Stimulated activated CD8-positive, alpha-beta memory T cell treated with anti-CD3 and anti-CD28 coated beads, Interleukin-7, amount 100 ng/mL, for 24 hours (primary cell): ENCODE measurements at regions not wholly inside any gene's neighbourhood (a gene's known extent, or its start where the extent isn't known, plus 50 kb on each side); places are given as distances from the start of the nearest gene placed in this dataset.

Source experiments
- DNase-seq: peaks from one replicate; pipeline ENCODE4 v3.0.0-alpha.2; 2020; ENCODE audit warnings: low read depth

DNA sequence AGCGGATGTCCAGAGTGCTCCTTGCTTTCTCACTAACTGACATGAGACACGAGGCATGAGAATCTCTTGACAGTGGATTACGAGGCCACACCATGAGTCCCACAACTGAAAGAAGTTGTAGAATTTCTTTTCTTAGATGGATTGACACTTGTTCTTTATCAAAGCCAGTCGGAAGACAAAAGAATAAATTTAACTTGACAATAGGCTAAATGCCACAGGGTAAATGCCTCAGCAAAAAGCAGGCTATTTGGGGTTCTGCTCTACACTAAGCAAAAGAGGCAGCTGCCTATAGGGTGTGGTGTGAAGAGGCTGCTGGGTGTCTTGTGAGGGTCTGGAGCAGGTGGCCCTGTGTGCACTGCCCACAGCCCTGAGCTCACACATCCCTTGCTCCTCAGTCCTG is 135.1 kb upstream of the SEMA6D start:
- no peak for DNase-seq

DNA sequence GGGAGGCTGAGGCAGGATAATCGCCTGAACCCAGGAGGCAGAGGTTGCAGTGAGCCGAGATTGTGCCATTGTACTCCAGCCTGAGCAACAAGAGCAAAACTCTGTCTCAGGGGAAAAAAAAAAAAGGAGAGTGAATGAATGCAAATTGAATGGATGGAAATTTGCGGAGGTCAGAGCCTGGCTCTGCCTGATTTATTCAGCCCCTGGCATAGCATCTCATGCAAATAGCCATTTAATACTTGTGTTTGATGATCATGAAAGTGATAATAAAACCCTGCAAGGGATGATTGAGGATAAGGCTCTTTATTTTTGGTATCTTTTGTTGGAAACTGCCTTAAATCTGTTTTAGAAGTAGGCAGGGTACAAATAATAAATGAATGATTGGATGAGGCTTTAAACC is 133.0 kb upstream of the SEMA6D start:
- DNase-seq: no peak

DNA sequence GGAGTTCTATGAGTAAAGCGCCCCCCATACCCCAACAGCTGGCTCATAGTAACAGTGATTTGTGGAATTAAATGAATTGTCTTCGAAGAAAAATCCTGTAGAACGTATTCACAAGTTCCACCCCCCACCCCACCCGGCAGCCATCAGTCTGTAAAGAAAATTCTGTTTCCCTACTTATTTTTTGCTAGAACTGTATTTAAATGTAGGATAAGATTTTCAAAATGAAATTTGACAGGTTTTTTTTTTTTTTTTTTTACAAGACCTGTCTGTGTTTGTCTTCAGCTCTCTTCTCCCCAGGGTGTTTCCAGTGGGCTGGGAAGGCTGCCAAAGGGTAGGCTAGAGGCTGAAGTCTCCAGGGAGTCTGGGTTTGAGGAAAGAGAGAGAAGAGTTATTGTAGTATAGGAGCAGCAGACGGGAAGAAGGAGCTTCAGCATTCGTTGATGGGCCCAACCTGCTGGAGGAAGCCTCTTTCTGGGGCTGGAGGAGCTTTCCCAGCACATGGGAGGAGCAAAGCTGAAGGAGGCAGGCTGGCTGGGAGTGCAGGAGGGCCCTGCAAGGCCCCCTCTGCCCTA is 130.6 kb upstream of the SEMA6D start:
- DNase-seq: no peak

DNA sequence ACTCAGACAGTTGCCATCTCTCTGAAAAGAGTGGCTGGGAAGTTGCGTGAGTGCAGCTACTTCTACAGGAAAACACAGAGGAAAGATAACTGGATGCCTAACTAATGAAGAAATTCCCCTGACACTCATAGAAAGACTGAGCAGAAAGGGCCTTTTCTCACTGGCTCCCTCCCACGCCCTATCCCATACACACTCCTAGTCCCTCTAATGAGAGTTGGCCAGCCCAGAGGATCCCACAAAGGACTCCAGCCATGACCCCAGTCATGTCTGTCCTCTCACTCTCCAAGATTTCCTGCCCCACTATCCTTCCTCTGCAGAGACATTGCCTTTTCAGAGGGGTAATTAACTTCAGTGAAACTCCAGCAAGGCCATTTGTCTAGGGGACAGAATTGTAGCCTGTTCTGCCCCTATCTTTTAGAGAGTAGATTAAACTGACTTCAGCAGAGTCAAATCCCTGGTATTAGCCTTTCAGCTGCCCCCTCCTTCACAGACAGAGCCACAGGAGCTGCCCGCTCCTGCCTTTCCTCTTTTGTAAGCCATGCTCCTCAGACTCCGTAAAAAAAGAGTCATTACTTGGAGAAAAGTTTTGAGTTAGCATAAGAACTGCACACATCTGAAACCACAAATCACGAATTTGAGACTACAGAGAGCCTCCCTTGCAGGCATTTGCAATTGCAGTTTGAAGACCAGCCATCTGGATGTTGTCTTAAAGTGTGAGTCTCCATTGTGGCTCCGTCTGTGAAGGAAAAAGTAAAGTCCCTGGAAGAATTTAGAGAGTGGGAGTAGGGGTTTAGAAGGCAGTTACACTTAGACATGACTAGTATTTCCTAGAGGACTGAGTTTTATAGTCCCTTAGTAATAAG is 129.1 kb upstream of the SEMA6D start:
- no peak for DNase-seq

DNA sequence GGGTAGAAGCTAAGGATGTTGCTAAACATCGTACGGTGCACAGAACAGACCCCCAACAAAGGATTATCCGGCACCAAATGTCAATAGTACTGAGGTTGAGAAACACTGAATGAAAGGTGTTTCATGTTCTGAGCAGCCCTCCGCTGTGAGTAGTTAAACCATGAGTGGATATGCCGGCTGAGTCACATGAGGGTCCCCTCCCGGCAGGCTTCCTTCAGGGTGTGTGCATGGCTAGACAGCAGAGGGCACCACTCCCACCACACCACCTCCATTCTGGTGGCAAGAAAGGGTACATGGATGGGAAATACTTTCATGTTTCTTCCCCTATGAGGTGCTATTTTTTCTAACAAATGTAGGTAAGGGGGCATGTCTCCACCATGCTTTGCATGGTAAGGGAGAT is 128.3 kb upstream of the SEMA6D start:
- no peak for DNase-seq

DNA sequence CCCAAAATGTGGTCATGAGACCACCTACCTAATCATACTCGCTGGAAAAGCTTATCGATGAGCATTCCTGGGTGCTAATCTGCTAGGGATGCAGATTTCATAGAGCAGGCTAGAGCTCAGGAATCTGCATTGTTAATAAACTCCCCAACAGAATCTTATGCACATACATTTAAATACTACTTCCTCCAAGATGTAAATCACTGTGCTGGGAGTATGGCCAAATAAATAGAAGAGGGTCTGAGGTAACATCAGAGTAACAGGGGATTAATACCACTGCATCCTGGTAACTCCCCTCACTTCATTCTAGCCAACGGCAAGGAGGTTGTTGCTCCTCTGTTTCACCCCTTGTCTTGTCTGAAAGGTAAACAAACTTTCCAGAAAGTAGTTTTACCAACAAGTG is 118.3 kb upstream of the SEMA6D start:
- DNase-seq: no peak

DNA sequence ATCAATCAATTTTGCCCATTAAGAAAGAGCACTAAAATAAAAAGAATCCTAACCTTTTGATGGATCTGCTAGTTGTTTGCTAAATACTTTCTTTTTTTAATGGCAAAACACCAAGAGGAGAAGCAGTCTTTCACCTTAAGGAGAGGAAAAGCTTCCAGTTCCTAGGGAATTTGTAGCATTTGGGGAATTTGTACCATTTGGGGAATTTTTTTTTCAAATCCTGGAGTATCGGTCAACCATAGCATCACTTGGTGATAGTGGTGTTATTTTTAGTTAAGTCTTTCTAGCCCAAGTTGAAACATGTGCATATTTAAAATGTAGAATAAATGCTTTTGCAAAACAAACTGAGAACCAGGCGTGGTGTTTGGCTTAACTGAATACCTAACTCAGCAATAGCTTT is 117.5 kb upstream of the SEMA6D start:
- DNase-seq: no peak

DNA sequence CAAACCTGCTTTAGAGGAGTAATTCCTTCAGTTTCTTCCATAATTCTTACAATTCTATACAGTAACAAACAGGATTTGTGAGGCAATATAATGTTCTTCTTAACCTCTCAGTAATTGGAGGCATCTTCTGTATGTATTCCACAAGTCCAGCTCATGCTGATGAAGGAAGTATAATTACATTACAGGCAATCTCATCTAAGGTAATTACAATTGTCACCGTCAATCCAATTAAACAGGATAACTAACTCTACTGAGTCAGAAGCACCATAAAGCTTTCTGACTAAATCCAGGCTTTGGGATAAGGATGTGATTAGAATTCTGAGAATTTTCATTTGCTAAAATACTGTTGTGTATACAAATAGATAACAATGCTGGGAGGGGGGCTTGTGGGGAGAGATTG is 115.2 kb upstream of the SEMA6D start:
- DNase-seq: no peak

DNA sequence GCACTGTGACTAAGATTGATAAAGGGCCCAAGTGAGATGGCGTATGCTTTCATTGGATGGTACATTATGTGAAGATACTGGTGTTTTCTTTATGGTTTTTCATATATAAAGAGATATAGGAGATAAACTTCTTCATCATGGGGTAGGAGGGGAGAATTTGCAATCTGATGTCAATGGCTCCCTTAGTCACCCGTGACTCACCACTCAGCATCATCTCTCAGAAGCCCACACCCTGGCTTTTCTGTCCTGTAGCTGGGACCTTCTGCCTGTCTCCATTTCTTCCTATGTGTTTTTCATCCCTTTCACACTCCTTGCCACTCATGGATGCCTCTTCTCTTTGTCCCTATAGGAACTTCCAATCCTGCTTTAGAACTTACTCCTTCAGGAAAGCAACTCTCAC is 114.3 kb upstream of the SEMA6D start:
- DNase-seq: no peak

DNA sequence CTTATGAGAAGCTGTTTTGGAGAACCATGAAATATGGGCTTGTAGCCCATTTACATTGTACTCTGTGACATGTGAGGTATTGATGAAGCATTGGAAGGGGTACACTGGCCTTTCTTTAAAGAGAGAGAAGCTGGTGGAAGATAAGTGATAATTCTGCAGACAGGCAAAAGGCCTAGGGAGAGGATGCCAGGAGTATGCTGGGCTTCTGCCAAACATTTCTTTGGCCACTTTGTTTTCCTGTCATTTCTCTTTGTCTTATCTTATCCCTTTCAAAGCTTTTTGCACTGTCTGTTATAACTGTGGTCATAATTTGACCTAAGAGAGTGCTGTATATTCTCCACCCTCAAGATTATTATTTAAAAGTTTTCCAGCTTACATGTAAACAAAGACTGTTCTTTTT is 109.6 kb upstream of the SEMA6D start:
- DNase-seq: no peak

DNA sequence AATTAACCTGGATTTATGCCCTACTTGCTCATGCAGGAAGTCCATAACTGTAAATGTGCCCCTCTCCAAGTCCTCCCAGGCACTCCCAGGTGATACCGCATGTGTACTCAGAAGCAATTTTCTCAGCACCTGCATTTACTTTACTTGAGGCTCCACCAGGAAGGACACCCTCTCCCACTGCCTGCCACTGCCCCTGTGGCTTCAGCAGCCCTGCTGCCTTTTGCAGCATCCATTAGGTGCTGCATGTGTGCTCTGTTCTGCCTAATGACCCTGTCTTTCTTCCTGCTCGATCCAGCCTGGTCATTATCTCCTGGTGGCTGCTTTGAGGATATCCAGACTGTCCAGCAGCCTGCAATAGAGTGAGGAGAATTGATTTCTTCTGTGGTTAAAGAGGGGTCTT is 107.6 kb upstream of the SEMA6D start:
- DNase-seq: no peak

DNA sequence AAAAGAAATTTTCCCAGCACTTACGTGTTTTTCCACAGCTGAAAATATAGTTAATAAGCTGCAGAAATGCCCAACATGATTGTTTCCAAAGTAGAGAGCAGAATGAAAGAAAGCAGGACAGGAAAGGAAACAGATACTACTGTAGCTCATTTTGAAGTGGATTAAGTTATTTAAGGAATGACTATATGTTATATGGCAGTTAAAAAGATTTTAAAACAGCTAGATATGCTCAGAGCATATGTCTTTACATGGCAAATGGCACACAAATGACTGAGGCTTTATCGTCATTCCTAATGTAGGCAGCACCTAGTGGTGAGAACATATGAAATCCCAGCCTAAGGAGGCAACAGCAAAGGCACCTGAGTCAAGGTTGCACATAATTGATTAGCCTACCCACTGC is 106.6 kb upstream of the SEMA6D start:
- no peak for DNase-seq

DNA sequence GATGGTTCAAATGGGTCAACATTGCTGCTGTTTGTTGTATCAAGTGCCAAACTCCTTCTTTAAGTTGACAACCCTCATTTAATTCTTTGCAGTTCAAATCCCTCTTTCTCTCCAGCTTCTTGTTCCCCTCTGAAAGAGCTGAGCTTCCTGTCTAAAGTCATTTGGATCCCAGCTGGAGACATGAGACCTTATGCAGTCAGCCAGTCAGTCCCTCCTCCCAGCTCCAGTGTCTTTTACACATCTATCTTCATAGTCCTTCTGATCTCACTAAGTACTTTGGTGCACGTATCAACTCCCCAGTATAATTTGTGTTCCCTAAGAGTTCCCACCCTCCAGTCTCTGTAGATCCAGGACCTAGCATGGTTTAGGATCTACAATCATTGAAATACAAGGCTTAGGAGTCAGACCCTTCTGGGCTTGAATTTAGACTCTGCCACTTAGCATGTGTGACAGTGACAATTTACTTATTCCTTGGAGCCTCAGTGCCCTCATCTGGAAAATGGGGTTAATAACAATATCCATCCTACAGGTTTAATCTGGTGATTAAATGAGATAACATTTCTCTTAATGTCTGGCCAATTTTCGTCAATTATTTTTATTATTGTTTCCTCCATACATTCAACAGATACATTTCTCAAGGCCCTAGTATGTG is 102.8 kb upstream of the SEMA6D start:
- no peak for DNase-seq

DNA sequence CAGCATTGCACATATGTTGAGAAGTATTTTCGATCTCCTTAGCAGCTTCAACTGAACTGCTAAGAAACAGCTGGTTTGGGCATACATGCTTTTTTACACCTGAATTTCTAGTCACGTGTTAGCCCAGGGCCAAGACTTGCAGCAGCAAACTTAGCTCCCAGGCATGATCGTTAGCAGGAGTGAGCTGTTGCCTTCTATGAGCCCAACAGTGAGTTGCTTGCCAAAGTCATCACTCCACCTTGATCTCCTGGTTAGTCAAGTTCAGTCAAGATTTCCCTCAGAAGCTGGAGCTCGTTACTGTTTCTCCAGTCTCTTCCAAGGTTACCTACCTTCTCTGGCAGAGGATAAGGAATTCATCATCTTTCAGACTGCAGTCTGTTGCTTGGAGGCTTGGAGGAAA is 100.4 kb upstream of the SEMA6D start:
- no peak for DNase-seq

DNA sequence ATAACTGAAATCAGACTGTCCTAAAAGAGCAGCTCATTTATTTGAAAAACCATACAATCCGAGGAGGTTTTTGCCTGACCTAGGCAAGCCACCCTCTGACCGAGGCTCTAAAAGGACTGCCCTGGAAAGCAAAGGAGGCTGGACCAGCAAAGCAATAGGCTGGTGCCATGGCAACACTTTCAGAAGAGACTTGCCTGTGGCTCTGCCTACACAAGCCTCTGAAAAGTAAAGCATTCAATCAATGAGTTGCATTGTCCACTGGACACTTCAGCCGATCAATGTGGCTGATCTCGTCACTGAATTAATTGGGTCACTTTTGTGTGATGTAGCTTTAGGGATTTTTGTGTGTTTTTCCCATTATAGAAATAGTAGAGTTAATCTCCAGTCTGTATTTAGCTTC is 99.1 kb upstream of the SEMA6D start:
- no peak for DNase-seq

DNA sequence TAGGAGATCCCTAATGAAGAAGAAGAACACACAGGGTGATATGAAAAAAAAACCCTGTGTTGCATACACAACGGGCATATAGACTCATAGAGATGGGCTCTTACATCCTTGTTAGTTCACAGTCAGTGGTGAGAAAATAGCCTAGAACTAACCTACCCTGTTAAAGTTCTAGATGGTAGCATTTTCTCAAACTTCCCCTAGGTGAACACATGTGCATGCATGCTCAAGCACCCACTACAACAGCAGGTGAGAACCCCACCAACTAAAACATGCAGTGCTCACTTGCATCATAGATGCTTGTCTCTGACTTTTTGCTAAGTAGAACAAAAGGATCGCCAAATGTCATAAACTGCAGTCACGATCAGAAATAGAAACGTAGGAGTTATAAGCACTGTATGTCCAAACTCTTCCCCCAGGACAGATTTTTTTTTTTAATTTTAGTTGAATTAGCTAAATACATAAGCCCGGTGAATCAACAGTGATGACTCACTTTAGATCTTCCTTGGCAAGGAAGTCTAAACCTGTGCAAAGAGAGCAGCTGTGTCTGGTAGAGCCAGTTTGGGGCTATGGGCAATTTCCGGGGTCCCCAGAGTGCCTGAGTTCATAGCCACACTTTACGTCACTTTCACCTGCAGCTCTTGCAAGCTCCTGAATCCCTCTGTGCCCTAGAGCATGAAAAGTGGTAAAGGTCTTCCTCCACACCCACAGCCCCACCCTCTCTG is 96.2 kb upstream of the SEMA6D start:
- no peak for DNase-seq

DNA sequence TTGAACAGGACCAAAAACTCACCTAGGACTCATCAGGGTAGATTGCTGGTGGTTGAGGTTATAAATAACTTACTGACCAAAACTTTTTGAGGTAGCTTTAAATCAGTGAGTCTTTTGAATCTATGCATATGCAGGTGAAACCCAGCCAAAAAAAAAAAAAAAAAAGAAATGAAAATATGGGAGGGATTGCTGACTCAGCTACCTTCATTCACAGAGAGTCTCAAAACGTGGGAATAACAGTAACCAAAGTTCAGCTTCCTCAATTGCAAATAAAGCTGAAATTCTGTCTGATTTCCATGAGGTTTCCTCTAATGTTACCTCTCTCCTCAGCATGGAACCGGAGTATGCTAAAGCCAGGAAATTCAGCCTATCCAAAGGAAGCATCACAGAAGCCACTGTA is 95.2 kb upstream of the SEMA6D start:
- no peak for DNase-seq

DNA sequence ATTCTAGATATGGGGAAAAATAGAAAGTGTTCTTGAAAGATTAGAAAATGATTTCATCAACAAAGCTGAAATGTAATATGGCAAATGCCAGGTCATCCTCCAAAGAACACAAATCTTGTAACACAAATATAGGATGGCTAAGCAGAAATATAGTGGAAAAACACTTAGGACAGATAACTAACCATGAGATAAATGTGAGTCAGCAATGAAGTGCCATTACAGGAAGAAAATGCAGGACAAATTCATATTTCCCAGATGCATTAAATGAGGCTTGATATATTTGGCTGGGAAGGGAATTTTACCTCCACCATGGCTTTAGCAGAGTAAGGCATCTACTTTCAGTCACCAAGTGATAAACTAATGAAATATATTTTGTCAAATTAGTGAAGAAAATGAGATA is 92.8 kb upstream of the SEMA6D start:
- no peak for DNase-seq

DNA sequence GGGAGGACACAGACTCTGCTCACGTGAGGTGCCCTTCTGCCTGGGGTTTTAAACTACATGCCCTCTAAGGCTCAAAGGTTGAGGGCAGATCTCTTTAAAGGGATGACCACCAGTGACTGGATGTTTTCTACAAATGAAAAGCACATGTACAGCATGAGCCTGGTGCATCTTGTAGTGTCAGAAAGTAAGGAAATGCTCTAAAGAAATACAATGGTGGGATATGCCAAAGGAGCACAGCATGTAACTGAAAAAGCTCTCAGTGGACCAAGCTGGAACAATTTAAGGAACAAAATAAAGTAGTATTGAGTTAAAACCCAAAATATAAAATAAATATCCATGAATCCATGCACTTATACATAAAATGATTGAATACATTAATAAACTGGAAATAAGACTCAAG is 78.3 kb upstream of the SEMA6D start:
- DNase-seq: no peak

DNA sequence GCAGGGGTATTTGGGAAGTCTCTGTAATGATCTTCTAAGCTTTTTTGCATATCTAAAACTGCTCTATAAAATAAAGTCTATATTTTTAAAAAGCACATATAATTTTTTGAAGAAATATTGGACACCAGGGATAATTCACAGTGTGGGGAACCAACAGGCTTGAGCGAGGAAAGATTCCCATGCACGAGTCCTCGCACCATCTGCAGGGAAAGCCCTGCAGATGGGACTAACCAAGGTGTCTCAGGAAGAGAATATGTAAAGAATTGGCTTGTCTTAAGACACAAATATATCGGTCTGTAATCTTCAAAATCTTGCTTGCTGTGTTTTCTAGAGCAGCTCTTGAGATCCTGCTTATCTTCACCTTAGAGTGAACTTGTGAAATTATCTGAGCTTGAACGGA is 77.2 kb upstream of the SEMA6D start:
- DNase-seq: no peak

DNA sequence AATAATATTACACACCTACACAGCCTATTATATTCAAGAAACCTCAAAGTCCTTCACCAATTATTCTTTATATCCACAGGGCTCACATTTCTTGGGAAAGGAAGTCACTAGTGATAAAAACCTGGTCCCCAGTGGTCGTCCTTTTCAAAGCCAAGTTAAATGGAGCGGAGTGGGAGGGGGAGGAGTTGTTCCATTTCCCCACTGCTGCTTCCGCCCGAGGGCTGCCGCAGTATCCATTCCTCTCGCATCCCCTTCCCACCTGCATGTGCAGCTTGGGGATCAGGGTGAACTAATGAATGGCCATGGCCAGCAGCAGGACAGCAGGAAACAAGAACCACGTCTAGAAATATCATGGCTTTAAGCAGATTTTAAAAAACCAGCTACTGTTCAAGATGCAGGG is 76.4 kb upstream of the SEMA6D start:
- no peak for DNase-seq

DNA sequence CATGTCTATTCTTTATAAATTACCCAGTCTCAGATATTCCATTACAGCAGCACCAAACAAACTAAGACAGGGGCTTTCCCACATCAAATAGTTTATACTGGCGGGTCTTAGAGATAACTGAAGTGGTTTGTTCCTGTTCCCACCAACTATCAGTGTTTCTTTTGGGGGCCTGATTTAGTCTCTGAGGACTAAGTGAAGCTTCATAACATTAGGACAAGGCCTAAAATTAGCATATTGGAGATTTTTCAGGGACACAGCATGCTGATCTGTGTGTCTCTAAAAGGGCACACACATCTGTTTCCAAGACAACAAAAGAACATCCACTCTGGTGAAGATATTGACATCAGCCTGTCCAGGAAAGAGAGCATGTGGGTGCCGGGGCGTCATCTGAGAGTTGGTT is 72.6 kb upstream of the SEMA6D start:
- no peak for DNase-seq

DNA sequence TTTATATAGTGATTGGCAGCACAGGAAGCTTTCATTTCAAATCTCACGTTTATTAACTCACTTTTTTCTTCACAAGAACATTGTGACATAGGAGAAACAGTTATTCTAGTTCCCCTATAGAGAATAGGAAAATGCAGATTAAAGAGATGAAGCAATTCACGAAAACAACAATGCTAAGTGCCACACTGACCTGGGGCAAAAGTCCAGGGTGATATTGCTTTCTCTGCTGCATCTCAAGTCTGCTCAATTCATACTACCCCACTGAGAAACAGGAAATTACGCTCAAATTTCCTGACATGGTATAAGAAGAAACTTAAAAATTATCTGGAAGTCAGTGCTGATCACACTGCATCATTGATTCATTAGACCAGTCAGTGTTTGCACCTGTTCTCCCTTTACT is 66.7 kb upstream of the SEMA6D start:
- DNase-seq: no peak
